NCI-H524 treated with DMSO at 0.1 percent for 48 hours (cell line): ENCODE measurements at regions not wholly inside any gene's neighbourhood (a gene's known extent, or its start where the extent isn't known, plus 50 kb on each side); places are given as distances from the start of the nearest gene placed in this dataset.

Source experiments
- DNase-seq: peaks from one replicate; lab custom pipeline; 2025; lab: John Stamatoyannopoulos, UW

- no peak for DNase-seq
Observed at GRCh38 chr1:11338284-11338924, 65.4 kb downstream of the UBIAD1 start.

- DNase-seq: peak; percentile 64
Observed at GRCh38 chr1:11339346-11340232, 66.6 kb downstream of the UBIAD1 start.

GRCh38 chr1:11340233-11340632 is 67.2 kb downstream of the UBIAD1 start:
- DNase-seq: no peak

- DNase-seq: peak; percentile 53
Observed at GRCh38 chr1:11341901-11342552, 69.0 kb downstream of the UBIAD1 start.

GRCh38 chr1:11342621-11343032 is 69.6 kb downstream of the UBIAD1 start:
- peak; percentile 89 for DNase-seq

GRCh38 chr1:11345971-11346715 is 73.1 kb downstream of the UBIAD1 start:
- no peak for DNase-seq

GRCh38 chr1:11350265-11350664 is 77.3 kb downstream of the UBIAD1 start:
- DNase-seq: no peak

- DNase-seq: no peak
Observed at GRCh38 chr1:11352058-11352715, 79.2 kb downstream of the UBIAD1 start.

GRCh38 chr1:11352816-11353799 is 80.1 kb downstream of the UBIAD1 start:
- no peak for DNase-seq

- peak; percentile 57 for DNase-seq
Observed at GRCh38 chr1:11354893-11355553, 82.0 kb downstream of the UBIAD1 start.

- DNase-seq: peak; percentile 75
Observed at GRCh38 chr1:11355559-11356475, 82.8 kb downstream of the UBIAD1 start.

GRCh38 chr1:11357276-11357675 is 84.3 kb downstream of the UBIAD1 start:
- no peak for DNase-seq

GRCh38 chr1:11358984-11359383 is 86.0 kb downstream of the UBIAD1 start:
- DNase-seq: peak; percentile 71

- no peak for DNase-seq
Observed at GRCh38 chr1:11362547-11363021, 89.6 kb downstream of the UBIAD1 start.

- DNase-seq: no peak
Observed at GRCh38 chr1:11364170-11364569, 91.2 kb downstream of the UBIAD1 start.

GRCh38 chr1:11365744-11366387 is 92.9 kb downstream of the UBIAD1 start:
- no peak for DNase-seq

- no peak for DNase-seq
Observed at GRCh38 chr1:11373029-11373894, 100.3 kb downstream of the UBIAD1 start.
